BLaER1 treated with 17β-estradiol and CSF1 and Interleukin-3, amounts not matched to agents 10 nM and 100 nM (cell line): ENCODE measurements at regions not wholly inside any gene's neighbourhood (a gene's known extent, or its start where the extent isn't known, plus 50 kb on each side); places are given as distances from the start of the nearest gene placed in this dataset.

ENCODE experiments used
- H3K27ac ChIP-seq, 11 experiments: shearing (Covaris generic); formaldehyde crosslinking; 2 replicates each; pipeline ENCODE4 v1.8.1; 2022
- H3K27me3 ChIP-seq, 11 experiments: shearing (Covaris generic); formaldehyde crosslinking; 2 replicates each; pipeline ENCODE4 v1.8.1; 2022
- H3K36me3 ChIP-seq, 11 experiments: shearing (Covaris generic); formaldehyde crosslinking; 2 replicates each; pipeline ENCODE4 v1.8.1; 2022
- H3K4me1 ChIP-seq, 10 experiments: shearing (Covaris generic); formaldehyde crosslinking; 2 replicates each; pipeline ENCODE4 v1.8.1; 2022
- H3K4me2 ChIP-seq, 11 experiments: shearing (Covaris generic); formaldehyde crosslinking; 2 replicates each; pipeline ENCODE4 v1.8.1; 2022
- H3K4me3 ChIP-seq, 10 experiments: shearing (Covaris generic); formaldehyde crosslinking; 2 replicates each; pipeline ENCODE4 v1.8.1; 2022
- H3K9ac ChIP-seq, 11 experiments: shearing (Covaris generic); formaldehyde crosslinking; 2 replicates each; pipeline ENCODE4 v1.8.1; 2022
- H3K9me3 ChIP-seq, 11 experiments: shearing (Covaris generic); formaldehyde crosslinking; replicated peaks in 1 of 11; 2 replicates each; pipeline ENCODE4 v1.8.1; 2022
- H4K20me1 ChIP-seq, 11 experiments: shearing (Covaris generic); formaldehyde crosslinking; 2 replicates each; pipeline ENCODE4 v1.8.1; 2022
- Cebpa-rat ChIP-seq, 11 experiments: shearing (Covaris generic); IDR thresholded peaks; 2 replicates each; pipeline ENCODE4 v1.8.1; 2022

DNA sequence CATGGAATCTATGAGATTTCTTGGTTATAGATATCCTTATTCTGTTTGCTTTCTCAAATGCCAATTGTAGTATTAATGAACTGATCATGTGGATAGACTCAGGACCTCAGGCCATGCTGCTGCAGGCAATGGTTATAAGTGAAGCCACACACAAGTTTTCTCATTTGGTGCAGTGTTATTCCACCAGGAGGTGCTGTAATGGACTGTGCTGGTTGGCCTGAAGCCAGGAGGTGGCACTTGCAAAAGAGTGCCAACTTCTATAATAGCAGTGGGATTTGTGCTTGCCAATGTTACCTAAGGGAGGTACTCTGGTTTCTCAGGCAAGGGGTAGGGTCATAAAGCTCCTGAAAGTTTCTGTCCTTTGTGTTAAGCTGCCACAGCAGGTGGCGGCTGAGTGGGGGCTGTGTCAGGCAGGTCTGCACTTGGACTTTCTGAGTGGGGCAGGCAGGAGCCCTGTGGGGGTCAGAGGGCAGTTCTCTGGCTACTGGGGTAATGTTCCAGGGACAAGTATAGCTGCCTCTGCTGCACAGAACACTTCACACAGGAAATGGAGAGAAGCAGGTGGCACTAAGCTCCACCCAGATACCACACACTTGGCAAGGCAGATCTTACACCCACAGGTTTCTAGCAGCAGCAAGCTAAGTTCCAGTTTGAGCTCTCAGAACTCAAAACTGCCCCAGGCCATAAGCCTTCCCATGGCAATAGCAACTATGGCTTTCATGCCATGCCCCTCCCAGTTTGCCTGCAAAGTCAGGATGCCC is 352.6 kb upstream of the CWC22 start:
- H3K9ac ChIP-seq = no peak overlapping the region
- no peaks in the 10 kb centered on the region for H4K20me1 ChIP-seq
- H3K4me2 ChIP-seq = no peak overlapping the region
- no peak overlapping the region for H3K4me3 ChIP-seq
- no peak overlapping the region for H3K27ac ChIP-seq
- H3K36me3 ChIP-seq = no peaks in the 10 kb centered on the region
- no peaks in the 10 kb centered on the region for H3K27me3 ChIP-seq
- H3K4me1 ChIP-seq = no peaks in the 10 kb centered on the region
- H3K9me3 ChIP-seq = no peaks in the 10 kb centered on the region
- no peak for TF ChIP-seq Cebpa-rat (IDR thresholded peaks at IDR 0.05)

DNA sequence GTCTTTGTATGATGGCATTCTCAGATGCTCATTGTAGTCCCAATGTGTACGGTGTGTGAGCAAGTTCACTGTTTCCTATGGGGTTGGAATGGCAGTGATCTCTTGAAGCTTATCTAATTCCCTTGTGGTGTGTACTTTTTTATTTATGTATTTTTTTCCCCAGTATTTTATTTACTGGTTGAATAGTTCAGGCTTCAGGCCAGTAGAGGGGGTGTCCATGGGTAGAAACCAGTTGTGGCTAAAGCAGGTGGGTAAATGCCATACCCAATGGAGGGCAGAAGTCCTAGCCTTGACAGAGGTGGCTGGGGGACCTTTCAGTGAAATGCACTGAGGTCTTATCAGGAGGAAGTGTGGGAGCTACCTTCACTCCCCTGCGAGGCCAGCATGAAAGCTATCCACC is 351.4 kb upstream of the CWC22 start:
- no peak overlapping the region for H3K9ac ChIP-seq
- no peaks in the 10 kb centered on the region for H4K20me1 ChIP-seq
- H3K36me3 ChIP-seq = no peaks in the 10 kb centered on the region
- no peaks in the 10 kb centered on the region for H3K4me1 ChIP-seq
- no peak for TF ChIP-seq Cebpa-rat (IDR thresholded peaks at IDR 0.05)
- no peak overlapping the region for H3K27ac ChIP-seq
- H3K27me3 ChIP-seq = no peaks in the 10 kb centered on the region
- no peaks in the 10 kb centered on the region for H3K9me3 ChIP-seq
- no peak overlapping the region for H3K4me2 ChIP-seq
- no peak overlapping the region for H3K4me3 ChIP-seq

DNA sequence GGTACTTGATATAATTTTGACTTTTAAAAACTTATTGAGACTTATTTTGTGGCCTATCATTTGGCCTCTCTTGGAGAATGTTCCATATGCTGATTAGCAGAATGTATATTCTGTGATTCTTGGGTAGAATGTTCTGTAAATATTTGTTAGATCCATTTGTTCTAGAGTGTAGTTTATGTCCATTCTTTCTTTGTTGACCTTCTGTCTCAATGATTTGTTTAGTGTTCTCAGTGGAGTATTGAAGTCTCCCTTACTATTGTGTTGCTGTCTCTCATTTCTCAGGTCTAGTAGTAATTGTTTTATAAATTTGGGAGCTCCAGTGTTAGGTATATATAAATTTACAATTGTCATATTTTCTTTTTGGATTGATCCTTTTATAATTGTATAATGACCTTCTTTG is 349.6 kb upstream of the CWC22 start:
- no peak overlapping the region for H3K27ac ChIP-seq
- H3K4me2 ChIP-seq = no peak overlapping the region
- H3K4me1 ChIP-seq = no peaks in the 10 kb centered on the region
- H4K20me1 ChIP-seq = no peaks in the 10 kb centered on the region
- no peaks in the 10 kb centered on the region for H3K9me3 ChIP-seq
- no peaks in the 10 kb centered on the region for H3K36me3 ChIP-seq
- no peak overlapping the region for H3K4me3 ChIP-seq
- no peak overlapping the region for H3K9ac ChIP-seq
- TF ChIP-seq Cebpa-rat (IDR thresholded peaks at IDR 0.05) = no peak
- H3K27me3 ChIP-seq = no peaks in the 10 kb centered on the region

DNA sequence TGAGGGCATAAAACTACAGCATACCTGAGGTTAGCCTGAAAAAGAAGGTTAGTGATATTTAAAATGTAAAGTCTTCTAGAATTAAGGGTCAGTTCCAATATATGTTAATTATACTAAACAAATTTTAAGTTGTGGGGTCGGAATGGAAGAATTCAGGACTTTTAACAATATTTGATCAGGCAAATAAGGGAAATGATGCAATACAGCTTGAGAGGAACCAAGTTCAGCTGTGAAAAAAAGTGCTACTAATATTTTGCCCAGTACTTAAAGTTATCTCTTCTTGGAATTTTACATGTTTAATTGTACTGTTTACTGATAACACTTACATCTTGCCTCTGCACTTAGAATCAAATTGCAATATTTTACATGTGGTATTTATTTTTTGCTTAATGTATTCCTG is 345.5 kb upstream of the CWC22 start:
- H3K4me2 ChIP-seq = no peak overlapping the region
- no peak overlapping the region for H3K4me3 ChIP-seq
- no peak for TF ChIP-seq Cebpa-rat (IDR thresholded peaks at IDR 0.05)
- H3K4me1 ChIP-seq = no peaks in the 10 kb centered on the region
- H3K27me3 ChIP-seq = no peaks in the 10 kb centered on the region
- H3K27ac ChIP-seq = no peak overlapping the region
- H4K20me1 ChIP-seq = no peaks in the 10 kb centered on the region
- H3K36me3 ChIP-seq = no peaks in the 10 kb centered on the region
- peaks cover 0 to 5% (median 0%) of the 10 kb centered on the region in 11 experiments; a peak in 1 of 22 replicates for H3K9me3 ChIP-seq
- H3K9ac ChIP-seq = no peak overlapping the region

DNA sequence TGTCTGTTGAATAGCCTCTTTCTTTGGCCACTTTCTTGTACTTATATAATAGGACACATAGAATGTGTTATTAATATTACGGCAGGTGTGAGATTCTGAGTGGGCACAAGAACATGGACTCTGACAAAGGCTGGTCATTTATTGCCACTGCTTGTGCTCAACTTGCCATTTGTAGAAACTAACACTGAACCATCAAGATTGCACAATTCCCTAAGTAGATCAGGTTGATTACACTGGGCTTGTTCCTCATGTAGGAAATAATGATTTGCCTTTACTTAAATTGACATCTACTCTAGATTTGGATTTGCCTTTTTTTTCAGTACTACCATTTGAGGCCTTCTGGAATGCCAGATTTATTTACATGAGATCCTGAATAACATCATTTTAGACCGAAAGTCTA is 342.7 kb upstream of the CWC22 start:
- Histone ChIP-seq H3K27me3 (no peaks in the 10 kb centered on the region), H3K4me1 (no peaks in the 10 kb centered on the region), H3K4me2 (no peak overlapping the region), H4K20me1 (no peaks in the 10 kb centered on the region), H3K4me3 (no peak overlapping the region), H3K9me3 (peaks cover 0 to 5% (median 0%) of the 10 kb centered on the region in 11 experiments; a peak in 1 of 22 replicates), H3K9ac (no peak overlapping the region), H3K27ac (no peak overlapping the region), H3K36me3 (no peaks in the 10 kb centered on the region)
- 0 out of 22 replicates have a peak, but pooled peaks of 1 of the 11 experiments have one; percentile 16 for TF ChIP-seq Cebpa-rat (IDR thresholded peaks at IDR 0.05)

DNA sequence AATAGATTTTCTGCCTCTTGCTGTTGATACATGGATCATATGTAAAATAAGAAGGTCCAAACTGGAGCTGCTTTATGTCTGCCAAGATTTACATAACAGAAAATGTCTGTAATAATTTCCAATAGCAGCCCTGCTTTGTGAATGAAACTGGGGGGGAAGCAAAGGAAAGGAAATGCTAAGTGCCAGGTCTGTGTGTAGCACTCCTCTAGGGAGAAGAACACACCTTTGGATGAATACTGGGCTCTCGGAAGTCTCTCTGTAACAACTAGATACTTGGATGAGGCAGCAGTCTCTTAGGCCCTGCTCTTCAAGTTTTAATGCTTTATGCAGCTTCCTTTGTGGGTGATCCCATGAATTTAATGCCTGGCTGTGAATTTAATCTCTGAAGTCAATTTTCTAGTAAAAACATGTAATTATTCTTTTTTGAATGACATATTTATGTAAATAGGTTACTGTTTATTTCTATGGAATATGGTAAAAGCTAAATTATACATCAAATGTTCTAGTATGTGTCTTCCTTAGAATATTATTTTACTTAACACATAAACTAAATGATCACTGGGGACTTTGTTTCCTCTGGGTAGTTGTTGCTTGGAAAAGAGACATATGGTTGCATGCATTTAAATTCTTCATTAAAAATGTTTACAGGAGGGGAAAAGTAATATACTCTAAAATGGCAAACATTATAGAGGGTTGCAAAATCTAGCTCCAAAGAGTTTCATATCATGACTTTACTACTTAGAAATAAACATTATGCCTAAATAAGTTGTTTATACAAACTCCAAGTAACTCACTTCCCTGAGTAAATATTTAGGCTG is 336.6 kb upstream of the CWC22 start:
- no peaks in the 10 kb centered on the region for H3K4me1 ChIP-seq
- no peak overlapping the region for H3K4me3 ChIP-seq
- no peaks in the 10 kb centered on the region for H3K36me3 ChIP-seq
- no peaks in the 10 kb centered on the region for H4K20me1 ChIP-seq
- no peaks in the 10 kb centered on the region for H3K27me3 ChIP-seq
- peaks cover 0 to 10% (median 5%) of the 10 kb centered on the region in 11 experiments; a peak in 11 of 22 replicates for H3K9me3 ChIP-seq
- no peak overlapping the region for H3K9ac ChIP-seq
- no peak overlapping the region for H3K4me2 ChIP-seq
- TF ChIP-seq Cebpa-rat (IDR thresholded peaks at IDR 0.05) = no peak
- no peak overlapping the region for H3K27ac ChIP-seq

DNA sequence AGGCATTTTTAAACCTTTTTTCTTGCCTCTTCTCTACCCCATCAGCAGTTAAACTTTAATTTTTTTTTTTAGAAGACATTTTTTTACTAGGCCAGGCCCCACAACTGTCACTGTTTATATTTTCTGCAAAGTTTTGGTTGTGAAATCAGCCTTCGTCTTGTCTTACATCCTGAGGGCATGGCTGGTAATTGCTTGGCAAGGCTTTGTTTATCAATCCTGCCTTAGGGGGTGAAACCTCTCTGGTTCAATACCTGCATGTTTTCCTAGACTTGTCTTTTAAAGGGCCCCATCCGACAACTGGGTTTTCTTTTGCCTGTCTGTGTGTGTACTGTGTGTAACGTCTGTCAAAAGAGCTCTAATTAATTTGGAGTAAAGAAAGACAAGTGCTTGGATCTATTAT is 330.0 kb upstream of the CWC22 start:
- 0 out of 22 replicates have a peak, but pooled peaks cover 0 to 4% (median 0%) of the 10 kb centered on the region in 11 experiments for H3K36me3 ChIP-seq
- H3K4me3 ChIP-seq = no peak overlapping the region
- H3K9me3 ChIP-seq = peaks cover 27 to 47% (median 37%) of the 10 kb centered on the region in 11 experiments
- H3K4me2 ChIP-seq = no peak overlapping the region
- H4K20me1 ChIP-seq = no peaks in the 10 kb centered on the region
- no peak overlapping the region for H3K9ac ChIP-seq
- H3K27me3 ChIP-seq = no peaks in the 10 kb centered on the region
- no peak overlapping the region for H3K27ac ChIP-seq
- no peak for TF ChIP-seq Cebpa-rat (IDR thresholded peaks at IDR 0.05)
- no peaks in the 10 kb centered on the region for H3K4me1 ChIP-seq

DNA sequence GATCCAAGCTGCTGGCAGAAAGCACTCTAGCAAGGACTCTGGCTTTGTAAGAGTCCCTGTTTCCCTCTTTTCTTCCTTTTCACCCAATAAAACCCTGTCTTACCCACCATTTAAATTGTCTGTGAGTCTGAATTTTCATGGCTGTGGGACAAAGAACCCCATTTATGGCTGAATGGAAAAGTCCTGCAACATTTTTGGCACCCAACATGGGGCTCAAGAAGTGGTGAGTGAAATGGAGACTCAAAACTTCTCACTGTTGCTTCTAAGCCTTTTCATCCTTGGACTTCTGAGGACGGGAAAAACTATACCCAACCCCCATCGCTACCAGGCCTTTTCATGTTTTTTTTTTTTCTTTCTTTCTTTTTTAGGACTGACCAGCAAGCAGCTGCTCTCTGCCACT is 329.5 kb upstream of the CWC22 start:
- H4K20me1 ChIP-seq = no peaks in the 10 kb centered on the region
- H3K4me3 ChIP-seq = no peak overlapping the region
- H3K36me3 ChIP-seq = 0 out of 22 replicates have a peak, but pooled peaks cover 0 to 4% (median 0%) of the 10 kb centered on the region in 11 experiments
- no peak for TF ChIP-seq Cebpa-rat (IDR thresholded peaks at IDR 0.05)
- H3K27ac ChIP-seq = no peak overlapping the region
- H3K9ac ChIP-seq = no peak overlapping the region
- H3K4me2 ChIP-seq = no peak overlapping the region
- no peaks in the 10 kb centered on the region for H3K27me3 ChIP-seq
- H3K9me3 ChIP-seq = peaks cover 27 to 47% (median 37%) of the 10 kb centered on the region in 11 experiments
- H3K4me1 ChIP-seq = no peaks in the 10 kb centered on the region

DNA sequence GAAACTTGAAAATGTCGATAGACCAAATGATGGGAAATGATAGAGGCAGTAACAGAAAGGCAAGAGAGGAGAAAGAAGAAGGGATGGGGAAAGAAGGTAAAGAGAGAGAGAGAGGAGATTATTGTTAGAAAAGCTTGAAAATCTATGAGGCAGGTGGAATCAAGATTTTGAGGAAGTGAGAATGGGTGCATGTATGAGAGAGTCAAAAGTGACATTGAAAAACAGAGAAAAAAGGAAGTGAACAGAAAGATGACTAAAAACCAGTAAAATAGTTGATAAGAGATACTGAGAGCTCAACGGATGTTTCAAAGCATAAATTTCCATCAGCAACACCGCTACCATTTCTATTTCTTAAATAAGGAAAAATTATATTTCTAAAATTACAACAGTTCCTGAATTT is 327.4 kb upstream of the CWC22 start:
- H3K36me3 ChIP-seq = 0 out of 22 replicates have a peak, but pooled peaks cover 0 to 4% (median 0%) of the 10 kb centered on the region in 11 experiments
- no peak overlapping the region for H3K4me3 ChIP-seq
- no peak overlapping the region for H3K4me2 ChIP-seq
- no peaks in the 10 kb centered on the region for H3K27me3 ChIP-seq
- no peak overlapping the region for H3K27ac ChIP-seq
- no peaks in the 10 kb centered on the region for H4K20me1 ChIP-seq
- no peaks in the 10 kb centered on the region for H3K4me1 ChIP-seq
- no peak for TF ChIP-seq Cebpa-rat (IDR thresholded peaks at IDR 0.05)
- H3K9me3 ChIP-seq = peaks cover 27 to 47% (median 37%) of the 10 kb centered on the region in 11 experiments
- no peak overlapping the region for H3K9ac ChIP-seq
